ENCODE measurements at regions not wholly inside any gene's neighbourhood (a gene's known extent, or its start where the extent isn't known, plus 50 kb on each side); places are given as distances from the start of the nearest gene placed in this dataset.

DNA sequence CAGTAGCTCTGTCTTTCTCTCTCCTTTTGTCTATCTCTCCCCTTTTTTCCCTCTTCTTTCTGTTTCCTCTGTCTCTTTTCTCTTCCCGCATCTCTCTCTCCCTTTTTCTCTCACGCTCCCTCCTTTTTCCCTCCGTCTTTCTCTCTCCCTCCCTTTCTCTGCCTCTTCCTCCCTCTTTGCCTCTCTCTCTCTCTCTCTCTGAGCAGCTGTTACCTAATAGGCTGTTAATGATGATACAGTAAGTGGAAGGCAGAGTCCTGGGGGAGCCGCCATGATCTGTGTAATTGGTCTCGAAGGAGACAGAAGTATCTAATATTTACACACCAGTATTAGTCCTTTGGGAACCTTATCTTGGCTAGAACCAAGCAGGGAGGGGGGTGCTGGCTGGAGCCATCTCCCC lies 136.1 kb upstream of the CIBAR2 start:
- ChIA-PET CTCF (interaction anchor here (0.8 to 11.7 kb wide), 15 partner anchors 10 to 367 kb away, joined by 3 to 180 read pairs (median 4); no protein-coding TSS in a partner anchor), POLR2A (interaction anchor here (0.6 kb wide), 1 partner anchor 106 kb away, joined by 3 read pairs; no protein-coding TSS in a partner anchor)
- Histone ChIP-seq H3K9me3 (no peaks in the 10 kb centered on the region), H2AFZ (ENCODE audit: low read depth) (no peak overlapping the region), H3F3A (replicated peaks; ENCODE audit: insufficient read depth) (peaks cover 14% of the 10 kb centered on the region), H4K20me1 (ENCODE audit: insufficient read depth) (peaks cover 4% of the 10 kb centered on the region), H3K4me2 (no peak overlapping the region), H3K79me2 (ENCODE audit: insufficient read depth) (no peaks in the 10 kb centered on the region; the same call in 1 of the 2 replicates), H3K4me3 (ENCODE audit: low read depth in 2 of 2, low read length in 1 of 2) (no peak overlapping the region), H3K9ac (no peak overlapping the region), H3K4me1 (ENCODE audit: control insufficient read depth in 1 of 2, insufficient read depth in 2 of 2, low read depth in 1 of 2, low read length in 1 of 2) (peaks cover 0 to 72% of the 10 kb centered on the region in 2 experiments; a peak in 1 of 4 replicates), H3K27me3 (ENCODE audit: insufficient read depth) (no peaks in the 10 kb centered on the region), H3K36me3 (replicated peaks in 1 of 2; ENCODE audit: control insufficient read depth in 1 of 2, insufficient read depth in 2 of 2, low read length in 1 of 2) (no peaks in the 10 kb centered on the region), H3K27ac (ENCODE audit: low read depth in 2 of 2, low read length in 1 of 2) (peak overlapping the region in 1 of 2 experiments; percentile 68; a peak in 1 of 4 replicates), H3K9me2 (no peaks in the 10 kb centered on the region)
- 97% methylated on average over 5 of the region's 5 CpGs for WGBS (ENCODE audit: low lambda C conversion rate)
- DNase-seq, result no peak
- TF ChIP-seq ELF1 (IDR thresholded peaks at IDR 0.05) (no peak), CHD2 (IDR thresholded peaks at IDR 0.05; ENCODE audit: low read length, partially characterized antibody) (no peak), RXRA (IDR thresholded peaks at IDR 0.05; ENCODE audit: borderline replicate concordance, low read depth) (no peak), JUND (IDR thresholded peaks at IDR 0.05) (no peak), FOSL2 (IDR thresholded peaks at IDR 0.05; ENCODE audit: borderline replicate concordance, low read depth) (no peak), EZH2phosphoT487 (IDR thresholded peaks at IDR 0.05; ENCODE audit: borderline replicate concordance, low read depth) (no peak), EP300 (IDR thresholded peaks at IDR 0.05; ENCODE audit: borderline replicate concordance in 1 of 2, low read depth in 1 of 2, low read length in 1 of 2) (no peak), MXI1 (IDR thresholded peaks at IDR 0.05; ENCODE audit: low read depth, low read length) (no peak), NRF1 (IDR thresholded peaks at IDR 0.05; ENCODE audit: low read depth, low read length) (no peak), GABPA (IDR thresholded peaks at IDR 0.05; ENCODE audit: low read depth) (no peak), SIN3A (IDR thresholded peaks at IDR 0.05; ENCODE audit: borderline replicate concordance, low read depth, low read length) (no peak), NFIC (IDR thresholded peaks at IDR 0.05; ENCODE audit: borderline replicate concordance) (no peak)
- TF ChIP-seq, protein P1, sequence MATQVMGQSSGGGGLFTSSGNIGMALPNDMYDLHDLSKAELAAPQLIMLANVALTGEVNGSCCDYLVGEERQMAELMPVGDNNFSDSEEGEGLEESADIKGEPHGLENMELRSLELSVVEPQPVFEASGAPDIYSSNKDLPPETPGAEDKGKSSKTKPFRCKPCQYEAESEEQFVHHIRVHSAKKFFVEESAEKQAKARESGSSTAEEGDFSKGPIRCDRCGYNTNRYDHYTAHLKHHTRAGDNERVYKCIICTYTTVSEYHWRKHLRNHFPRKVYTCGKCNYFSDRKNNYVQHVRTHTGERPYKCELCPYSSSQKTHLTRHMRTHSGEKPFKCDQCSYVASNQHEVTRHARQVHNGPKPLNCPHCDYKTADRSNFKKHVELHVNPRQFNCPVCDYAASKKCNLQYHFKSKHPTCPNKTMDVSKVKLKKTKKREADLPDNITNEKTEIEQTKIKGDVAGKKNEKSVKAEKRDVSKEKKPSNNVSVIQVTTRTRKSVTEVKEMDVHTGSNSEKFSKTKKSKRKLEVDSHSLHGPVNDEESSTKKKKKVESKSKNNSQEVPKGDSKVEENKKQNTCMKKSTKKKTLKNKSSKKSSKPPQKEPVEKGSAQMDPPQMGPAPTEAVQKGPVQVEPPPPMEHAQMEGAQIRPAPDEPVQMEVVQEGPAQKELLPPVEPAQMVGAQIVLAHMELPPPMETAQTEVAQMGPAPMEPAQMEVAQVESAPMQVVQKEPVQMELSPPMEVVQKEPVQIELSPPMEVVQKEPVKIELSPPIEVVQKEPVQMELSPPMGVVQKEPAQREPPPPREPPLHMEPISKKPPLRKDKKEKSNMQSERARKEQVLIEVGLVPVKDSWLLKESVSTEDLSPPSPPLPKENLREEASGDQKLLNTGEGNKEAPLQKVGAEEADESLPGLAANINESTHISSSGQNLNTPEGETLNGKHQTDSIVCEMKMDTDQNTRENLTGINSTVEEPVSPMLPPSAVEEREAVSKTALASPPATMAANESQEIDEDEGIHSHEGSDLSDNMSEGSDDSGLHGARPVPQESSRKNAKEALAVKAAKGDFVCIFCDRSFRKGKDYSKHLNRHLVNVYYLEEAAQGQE (IDR thresholded peaks at IDR 0.05; ENCODE audit: low read depth, low read length), result no peak
- TF ChIP-seq, protein P2, sequence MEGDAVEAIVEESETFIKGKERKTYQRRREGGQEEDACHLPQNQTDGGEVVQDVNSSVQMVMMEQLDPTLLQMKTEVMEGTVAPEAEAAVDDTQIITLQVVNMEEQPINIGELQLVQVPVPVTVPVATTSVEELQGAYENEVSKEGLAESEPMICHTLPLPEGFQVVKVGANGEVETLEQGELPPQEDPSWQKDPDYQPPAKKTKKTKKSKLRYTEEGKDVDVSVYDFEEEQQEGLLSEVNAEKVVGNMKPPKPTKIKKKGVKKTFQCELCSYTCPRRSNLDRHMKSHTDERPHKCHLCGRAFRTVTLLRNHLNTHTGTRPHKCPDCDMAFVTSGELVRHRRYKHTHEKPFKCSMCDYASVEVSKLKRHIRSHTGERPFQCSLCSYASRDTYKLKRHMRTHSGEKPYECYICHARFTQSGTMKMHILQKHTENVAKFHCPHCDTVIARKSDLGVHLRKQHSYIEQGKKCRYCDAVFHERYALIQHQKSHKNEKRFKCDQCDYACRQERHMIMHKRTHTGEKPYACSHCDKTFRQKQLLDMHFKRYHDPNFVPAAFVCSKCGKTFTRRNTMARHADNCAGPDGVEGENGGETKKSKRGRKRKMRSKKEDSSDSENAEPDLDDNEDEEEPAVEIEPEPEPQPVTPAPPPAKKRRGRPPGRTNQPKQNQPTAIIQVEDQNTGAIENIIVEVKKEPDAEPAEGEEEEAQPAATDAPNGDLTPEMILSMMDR (IDR thresholded peaks at IDR 0.05), result no peak
- TF ChIP-seq, protein P3, sequence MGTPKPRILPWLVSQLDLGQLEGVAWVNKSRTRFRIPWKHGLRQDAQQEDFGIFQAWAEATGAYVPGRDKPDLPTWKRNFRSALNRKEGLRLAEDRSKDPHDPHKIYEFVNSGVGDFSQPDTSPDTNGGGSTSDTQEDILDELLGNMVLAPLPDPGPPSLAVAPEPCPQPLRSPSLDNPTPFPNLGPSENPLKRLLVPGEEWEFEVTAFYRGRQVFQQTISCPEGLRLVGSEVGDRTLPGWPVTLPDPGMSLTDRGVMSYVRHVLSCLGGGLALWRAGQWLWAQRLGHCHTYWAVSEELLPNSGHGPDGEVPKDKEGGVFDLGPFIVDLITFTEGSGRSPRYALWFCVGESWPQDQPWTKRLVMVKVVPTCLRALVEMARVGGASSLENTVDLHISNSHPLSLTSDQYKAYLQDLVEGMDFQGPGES (IDR thresholded peaks at IDR 0.05; ENCODE audit: low read depth, low read length), result no peak
- TF ChIP-seq, protein P4, sequence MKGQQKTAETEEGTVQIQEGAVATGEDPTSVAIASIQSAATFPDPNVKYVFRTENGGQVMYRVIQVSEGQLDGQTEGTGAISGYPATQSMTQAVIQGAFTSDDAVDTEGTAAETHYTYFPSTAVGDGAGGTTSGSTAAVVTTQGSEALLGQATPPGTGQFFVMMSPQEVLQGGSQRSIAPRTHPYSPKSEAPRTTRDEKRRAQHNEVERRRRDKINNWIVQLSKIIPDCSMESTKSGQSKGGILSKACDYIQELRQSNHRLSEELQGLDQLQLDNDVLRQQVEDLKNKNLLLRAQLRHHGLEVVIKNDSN (IDR thresholded peaks at IDR 0.05; ENCODE audit: borderline replicate concordance, low read depth), result no peak
